ENCODE measurements at regions not wholly inside any gene's neighbourhood (a gene's known extent, or its start where the extent isn't known, plus 50 kb on each side); places are given as distances from the start of the nearest gene placed in this dataset.

DNA sequence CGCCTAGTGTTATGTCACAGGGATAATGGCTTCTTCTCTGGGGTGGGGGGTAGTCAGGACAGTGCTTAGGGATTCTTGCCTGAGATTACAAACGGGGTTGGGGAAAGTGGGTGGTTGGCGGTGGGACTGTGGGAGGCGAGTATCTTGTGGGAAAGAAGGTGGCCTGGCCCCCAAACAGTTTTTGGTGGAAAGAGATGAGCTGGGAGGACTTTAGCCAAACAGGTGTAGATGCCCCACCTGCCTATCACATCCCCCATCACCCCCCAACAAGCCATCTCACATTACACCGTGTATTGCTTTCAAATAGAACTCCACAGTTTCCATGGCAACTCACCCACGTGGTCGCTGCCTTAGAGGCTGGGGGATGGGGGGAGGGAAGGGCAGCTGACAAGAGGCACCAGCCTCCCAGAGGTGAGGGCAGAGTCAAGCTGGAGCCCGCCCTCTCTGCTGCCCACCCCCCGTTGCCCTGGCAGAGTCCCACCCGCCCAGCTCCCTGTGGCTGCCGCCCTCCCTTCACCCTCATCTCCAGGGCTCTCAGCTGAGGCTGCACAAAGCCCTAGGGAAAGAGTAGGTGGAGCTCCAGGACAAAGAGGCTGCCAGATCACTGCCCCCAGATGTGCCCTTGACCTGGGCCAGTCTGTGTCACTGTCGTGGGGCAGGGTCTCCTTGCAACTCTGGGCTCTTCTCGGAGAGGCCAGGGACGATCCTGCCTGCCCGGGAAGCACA is 98.3 kb downstream of the LRRC74A start:
- TF ChIP-seq POLR2A (IDR thresholded peaks at IDR 0.05; ENCODE audit: low read length) (no peak), GATA1 (IDR thresholded peaks at IDR 0.05; ENCODE audit: low read depth, low read length) (no peak)

Measured in erythroblast (primary cell).